Bone marrow (tissue), 2 donors: ENCODE measurements at regions not wholly inside any gene's neighbourhood (a gene's known extent, or its start where the extent isn't known, plus 50 kb on each side); places are given as distances from the start of the nearest gene placed in this dataset.
"Not testable (repeated sequence)": the region's sequence is repeated elsewhere in the genome, so short reads cannot be mapped to it uniquely, and the experiment has no call there.

ENCODE experiments used
- DNase-seq, 2 donors: peaks; one replicate each; lab custom pipeline; 2025; lab: John Stamatoyannopoulos, UW

GRCh38 chr5:58357121-58357520, 102.8 kb downstream of the PLK2 start:
- no peak for DNase-seq

DNA sequence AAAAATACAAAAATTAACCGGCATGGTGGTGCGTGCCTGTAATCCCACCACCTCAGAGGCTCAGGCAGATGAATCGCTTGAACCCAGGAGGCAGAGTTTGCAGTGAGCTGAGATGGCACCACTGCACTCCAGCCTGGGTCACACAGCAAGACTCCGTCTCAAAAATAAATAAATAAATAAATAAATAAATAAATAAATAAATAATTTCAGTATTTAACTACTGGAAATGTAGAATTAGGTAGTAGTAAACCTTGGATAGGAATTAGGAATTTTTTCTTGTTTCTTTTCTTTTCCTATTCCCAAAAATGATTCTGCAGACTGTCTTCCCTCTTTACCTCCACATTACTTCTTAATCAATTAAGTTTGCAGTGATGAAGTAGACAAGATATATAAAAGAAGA, 103.2 kb downstream of the PLK2 start:
- DNase-seq, result no peak

DNA sequence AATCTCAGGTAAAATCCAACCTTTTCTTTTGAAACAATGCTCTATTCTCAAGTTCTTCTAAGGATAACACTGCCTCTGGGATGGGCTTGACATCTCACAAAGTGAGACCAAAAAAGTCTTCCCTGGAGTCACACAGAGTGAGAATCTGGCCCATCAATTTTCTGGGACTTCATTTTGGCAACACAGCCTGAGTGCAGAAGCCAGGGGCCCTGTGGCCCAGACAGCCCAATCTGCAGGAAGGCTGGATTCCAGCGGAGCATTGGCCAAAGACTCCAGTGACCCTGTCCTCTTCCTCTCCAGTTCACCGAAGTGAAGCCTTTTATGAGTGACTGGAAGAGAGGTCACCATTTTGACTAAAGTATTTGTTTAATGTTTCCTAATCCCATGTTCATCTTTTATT, 105.1 kb downstream of the PLK2 start:
- no peak for DNase-seq

- DNase-seq, result no peak
Measured at GRCh38 chr5:58353992-58354391, 105.9 kb downstream of the PLK2 start.

GRCh38 chr5:58351190-58351589, 108.7 kb downstream of the PLK2 start:
- no peak for DNase-seq

- DNase-seq, result no peak
Measured at GRCh38 chr5:58348996-58349728, 110.7 kb downstream of the PLK2 start.

GRCh38 chr5:58346041-58346440, 113.8 kb downstream of the PLK2 start:
- DNase-seq, result no peak

GRCh38 chr5:58341476-58341875, 118.4 kb downstream of the PLK2 start:
- no peak for DNase-seq

DNA sequence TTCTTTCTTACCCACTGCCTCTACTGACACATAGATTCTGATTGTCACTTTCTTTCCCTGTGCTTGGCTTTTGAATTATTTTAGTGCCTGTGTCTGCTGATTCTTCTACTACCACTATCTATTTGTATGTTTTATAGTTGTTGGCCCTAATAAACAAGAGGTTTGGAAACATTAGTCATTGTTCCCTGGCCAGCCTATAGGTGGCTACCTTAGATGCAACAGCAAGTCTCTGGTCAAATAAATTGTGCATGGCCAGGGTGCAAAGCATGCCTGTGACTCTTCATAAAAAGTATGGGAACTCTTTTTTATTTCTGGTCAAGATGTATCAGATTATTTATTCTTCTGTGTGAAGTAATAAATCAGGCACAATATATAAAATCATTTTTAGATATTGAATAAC, 124.4 kb downstream of the PLK2 start:
- DNase-seq, result no peak

DNA sequence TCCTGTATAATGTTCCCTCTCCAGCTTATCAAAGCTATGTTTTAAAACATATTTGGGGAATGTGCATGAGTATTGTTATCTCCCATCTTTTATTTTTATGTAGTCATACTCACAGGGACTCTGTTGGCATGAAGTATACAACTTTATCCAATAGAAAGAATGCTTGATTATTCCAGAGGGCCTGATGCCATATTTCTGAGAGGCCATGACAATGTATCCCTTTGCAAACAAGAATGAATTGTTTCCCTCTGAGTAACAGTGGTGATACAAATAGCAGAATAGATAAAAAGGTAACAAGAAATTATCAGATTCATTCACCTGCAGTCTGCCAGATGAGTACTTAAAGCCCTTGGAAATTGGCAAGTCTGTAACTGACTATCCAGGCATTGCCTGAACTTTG, 125.9 kb downstream of the PLK2 start:
- no peak for DNase-seq

DNA sequence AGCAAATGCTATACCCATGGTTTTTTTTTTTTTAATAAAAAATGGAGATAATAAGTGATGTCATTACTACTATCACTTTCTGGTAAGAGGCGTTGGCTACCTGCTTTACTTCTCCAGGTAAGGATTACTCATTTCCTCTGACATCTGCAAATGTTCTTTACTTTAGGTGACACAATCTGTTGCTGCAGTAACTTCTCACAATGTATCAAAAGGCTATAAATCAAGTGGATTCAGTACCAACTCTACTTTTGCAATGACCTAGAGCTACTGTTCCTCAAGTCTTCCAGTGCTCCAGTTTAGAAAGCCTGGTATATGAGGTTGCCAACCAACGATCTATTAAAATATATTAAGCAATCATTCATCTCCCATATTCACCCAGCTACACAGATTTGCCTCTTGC, 129.1 kb downstream of the PLK2 start:
- DNase-seq, result no peak

GRCh38 chr5:58327289-58327688, 132.6 kb downstream of the PLK2 start:
- no peak for DNase-seq

GRCh38 chr5:58326022-58326421, 133.9 kb downstream of the PLK2 start:
- no peak for DNase-seq

GRCh38 chr5:58322453-58322852, 137.4 kb downstream of the PLK2 start:
- no peak for DNase-seq

- DNase-seq, result no peak
Measured at GRCh38 chr5:58318468-58318867, 141.4 kb downstream of the PLK2 start.

- no peak for DNase-seq
Measured at GRCh38 chr5:58317808-58318207, 142.1 kb downstream of the PLK2 start.

GRCh38 chr5:58317009-58317408, 142.9 kb downstream of the PLK2 start:
- DNase-seq, result no peak

- no peak for DNase-seq
Measured at GRCh38 chr5:58315794-58316193, 144.1 kb downstream of the PLK2 start.

- DNase-seq, result no peak
Measured at GRCh38 chr5:58314356-58315210, 145.3 kb downstream of the PLK2 start.

GRCh38 chr5:58312299-58312698, 147.6 kb downstream of the PLK2 start:
- DNase-seq, result no peak

DNA sequence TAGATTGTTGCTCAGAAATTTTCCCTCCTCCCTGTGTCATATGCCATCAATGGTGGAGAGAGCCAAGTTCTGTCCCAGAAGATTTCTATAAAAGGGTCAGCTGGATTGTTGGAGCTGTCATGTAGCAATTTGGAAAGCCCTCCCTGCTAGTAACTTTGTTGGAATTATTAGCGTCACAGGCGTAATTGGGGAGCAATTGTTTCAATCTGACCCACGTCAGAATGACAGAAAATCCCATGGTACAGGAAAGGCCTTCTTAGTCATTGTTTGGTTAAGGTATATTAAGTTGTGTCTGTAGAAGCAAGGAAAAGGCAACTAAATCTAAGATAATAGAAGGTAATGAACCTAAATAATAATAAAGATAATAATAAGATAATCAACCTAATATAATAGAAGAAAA, 148.4 kb downstream of the PLK2 start:
- DNase-seq, result no peak

- not testable (repeated sequence) for DNase-seq
Measured at GRCh38 chr5:58308384-58308783, 151.5 kb downstream of the PLK2 start.

- no peak for DNase-seq
Measured at GRCh38 chr5:58300346-58300895, 159.5 kb downstream of the PLK2 start.
